ENCODE measurements at regions not wholly inside any gene's neighbourhood (a gene's known extent, or its start where the extent isn't known, plus 50 kb on each side); places are given as distances from the start of the nearest gene placed in this dataset.

- Histone ChIP-seq H3K4me3 (ENCODE audit: low read length) (no peak overlapping the region), H3K27me3 (ENCODE audit: control insufficient read depth, insufficient read depth, low read length) (no peaks in the 10 kb centered on the region), H3K27ac (ENCODE audit: low read length) (no peak overlapping the region), H3K4me1 (ENCODE audit: control insufficient read depth, insufficient read depth, low read length) (peaks cover 2% of the 10 kb centered on the region), H3K36me3 (ENCODE audit: control insufficient read depth, insufficient read depth, low read length) (no peaks in the 10 kb centered on the region), H3K9me3 (ENCODE audit: control insufficient read depth, insufficient read depth, low read length) (no peaks in the 10 kb centered on the region)
- Mint-ChIP-seq H3K27me3 (ENCODE audit: low read depth in 2 of 2) (peaks cover 0 to 5% of the 10 kb centered on the region in 2 donors), H3K27ac (no peak overlapping the region), H3K4me1 (no peaks in the 10 kb centered on the region), H3K4me3 (no peak overlapping the region), H3K9me3 (peaks cover 4 to 5% of the 10 kb centered on the region in 2 donors), H3K36me3 (no peaks in the 10 kb centered on the region)
- TF ChIP-seq CTCF (IDR thresholded peaks at IDR 0.05), result no peak
- ATAC-seq, result no peak
- intact Hi-C loops (cut with micrococcal nuclease), result no loop called here
- DNase-seq, result no peak
- 96% methylated on average over 5 of the region's 5 CpGs for WGBS (ENCODE audit: insufficient coverage)
Measured at GRCh38 chr14:31960039-31960438, 117.1 kb upstream of the ARHGAP5 start.

- peaks cover 0 to 4% of the 10 kb centered on the region in 2 donors for H3K4me1 Mint-ChIP-seq
- H3K9me3 Mint-ChIP-seq, result peaks cover 4 to 5% of the 10 kb centered on the region in 2 donors
- DNase-seq (no peak), ATAC-seq (no peak)
- no peaks in the 10 kb centered on the region for H3K36me3 Mint-ChIP-seq
- Histone ChIP-seq H3K27ac (ENCODE audit: low read length) (no peak overlapping the region), H3K4me1 (ENCODE audit: control insufficient read depth, insufficient read depth, low read length) (peaks cover 10% of the 10 kb centered on the region), H3K9me3 (ENCODE audit: control insufficient read depth, insufficient read depth, low read length) (no peaks in the 10 kb centered on the region), H3K36me3 (ENCODE audit: control insufficient read depth, insufficient read depth, low read length) (no peaks in the 10 kb centered on the region), H3K4me3 (ENCODE audit: low read length) (no peak overlapping the region), H3K27me3 (ENCODE audit: control insufficient read depth, insufficient read depth, low read length) (no peaks in the 10 kb centered on the region)
- no peak for TF ChIP-seq CTCF (IDR thresholded peaks at IDR 0.05)
- intact Hi-C loops (cut with micrococcal nuclease), result no loop called here
- 86% methylated on average over 3 of the region's 3 CpGs for WGBS (ENCODE audit: insufficient coverage)
- peaks cover 0 to 1% of the 10 kb centered on the region in 2 donors for H3K27me3 Mint-ChIP-seq (ENCODE audit: low read depth in 2 of 2)
- no peak overlapping the region for H3K4me3 Mint-ChIP-seq
- no peak overlapping the region for H3K27ac Mint-ChIP-seq
Measured at GRCh38 chr14:31961896-31962295, 115.2 kb upstream of the ARHGAP5 start.

- no peak for TF ChIP-seq CTCF (IDR thresholded peaks at IDR 0.05)
- Mint-ChIP-seq H3K27ac (no peak overlapping the region), H3K4me3 (no peak overlapping the region), H3K9me3 (peaks cover 4 to 5% of the 10 kb centered on the region in 2 donors), H3K36me3 (no peaks in the 10 kb centered on the region), H3K4me1 (peaks cover 0 to 4% of the 10 kb centered on the region in 2 donors), H3K27me3 (ENCODE audit: low read depth in 2 of 2) (no peaks in the 10 kb centered on the region)
- ATAC-seq, result no peak
- Histone ChIP-seq H3K27me3 (ENCODE audit: control insufficient read depth, insufficient read depth, low read length) (no peaks in the 10 kb centered on the region), H3K36me3 (ENCODE audit: control insufficient read depth, insufficient read depth, low read length) (no peaks in the 10 kb centered on the region), H3K27ac (ENCODE audit: low read length) (no peak overlapping the region), H3K9me3 (ENCODE audit: control insufficient read depth, insufficient read depth, low read length) (no peaks in the 10 kb centered on the region), H3K4me3 (ENCODE audit: low read length) (no peak overlapping the region), H3K4me1 (ENCODE audit: control insufficient read depth, insufficient read depth, low read length) (peaks cover 10% of the 10 kb centered on the region)
- intact Hi-C loops (cut with micrococcal nuclease), result no loop called here
- WGBS (ENCODE audit: insufficient coverage), result 95% methylated on average over 4 of the region's 4 CpGs
- DNase-seq, result no peak
Measured at GRCh38 chr14:31962920-31963319, 114.2 kb upstream of the ARHGAP5 start.

GRCh38 chr14:31963587-31963986 lies 113.5 kb upstream of the ARHGAP5 start:
- ATAC-seq (no peak), DNase-seq (no peak)
- Histone ChIP-seq H3K27ac (ENCODE audit: low read length) (no peak overlapping the region), H3K27me3 (ENCODE audit: control insufficient read depth, insufficient read depth, low read length) (no peaks in the 10 kb centered on the region), H3K4me1 (ENCODE audit: control insufficient read depth, insufficient read depth, low read length) (peaks cover 10% of the 10 kb centered on the region), H3K36me3 (ENCODE audit: control insufficient read depth, insufficient read depth, low read length) (no peaks in the 10 kb centered on the region), H3K9me3 (ENCODE audit: control insufficient read depth, insufficient read depth, low read length) (no peaks in the 10 kb centered on the region), H3K4me3 (ENCODE audit: low read length) (no peak overlapping the region)
- Mint-ChIP-seq H3K36me3 (no peaks in the 10 kb centered on the region), H3K4me3 (no peak overlapping the region), H3K9me3 (peaks cover 4 to 5% of the 10 kb centered on the region in 2 donors), H3K27ac (no peak overlapping the region), H3K4me1 (peaks cover 0 to 4% of the 10 kb centered on the region in 2 donors), H3K27me3 (ENCODE audit: low read depth in 2 of 2) (no peaks in the 10 kb centered on the region)
- intact Hi-C loops (cut with micrococcal nuclease), result no loop called here
- WGBS (ENCODE audit: insufficient coverage), result 92% methylated on average over 1 of the region's 2 CpGs
- TF ChIP-seq CTCF (IDR thresholded peaks at IDR 0.05), result no peak
